ENCODE measurements at regions not wholly inside any gene's neighbourhood (a gene's known extent, or its start where the extent isn't known, plus 50 kb on each side); places are given as distances from the start of the nearest gene placed in this dataset.

DNA sequence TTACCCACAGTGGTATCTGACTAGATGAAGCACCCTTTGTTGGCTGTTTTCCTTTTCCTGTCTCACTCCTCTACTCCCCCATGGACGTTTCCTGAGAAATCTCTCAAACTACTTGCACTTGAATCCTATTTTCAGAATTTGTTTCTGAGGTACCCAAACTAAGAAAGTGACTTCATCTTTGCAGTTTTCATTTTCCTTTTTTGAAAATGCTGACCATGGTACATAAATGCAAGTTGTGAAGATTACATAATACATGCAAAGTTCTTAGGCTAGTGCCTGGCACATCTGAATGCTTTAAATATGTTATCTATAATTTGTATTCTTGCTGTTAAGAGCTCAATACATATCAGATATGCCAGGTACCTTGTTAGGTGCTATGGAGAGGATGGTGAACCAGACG, 644.7 kb upstream of the TENM4 start:
- TF ChIP-seq, protein P1, sequence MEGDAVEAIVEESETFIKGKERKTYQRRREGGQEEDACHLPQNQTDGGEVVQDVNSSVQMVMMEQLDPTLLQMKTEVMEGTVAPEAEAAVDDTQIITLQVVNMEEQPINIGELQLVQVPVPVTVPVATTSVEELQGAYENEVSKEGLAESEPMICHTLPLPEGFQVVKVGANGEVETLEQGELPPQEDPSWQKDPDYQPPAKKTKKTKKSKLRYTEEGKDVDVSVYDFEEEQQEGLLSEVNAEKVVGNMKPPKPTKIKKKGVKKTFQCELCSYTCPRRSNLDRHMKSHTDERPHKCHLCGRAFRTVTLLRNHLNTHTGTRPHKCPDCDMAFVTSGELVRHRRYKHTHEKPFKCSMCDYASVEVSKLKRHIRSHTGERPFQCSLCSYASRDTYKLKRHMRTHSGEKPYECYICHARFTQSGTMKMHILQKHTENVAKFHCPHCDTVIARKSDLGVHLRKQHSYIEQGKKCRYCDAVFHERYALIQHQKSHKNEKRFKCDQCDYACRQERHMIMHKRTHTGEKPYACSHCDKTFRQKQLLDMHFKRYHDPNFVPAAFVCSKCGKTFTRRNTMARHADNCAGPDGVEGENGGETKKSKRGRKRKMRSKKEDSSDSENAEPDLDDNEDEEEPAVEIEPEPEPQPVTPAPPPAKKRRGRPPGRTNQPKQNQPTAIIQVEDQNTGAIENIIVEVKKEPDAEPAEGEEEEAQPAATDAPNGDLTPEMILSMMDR (IDR thresholded peaks at IDR 0.05): no peak
- TF ChIP-seq POLR2A (IDR thresholded peaks at IDR 0.05): no peak

All from heart left ventricle (tissue), 13 donors.